NCI-H345 treated with DMSO at 0.1 percent for 48 hours (cell line): ENCODE measurements at regions not wholly inside any gene's neighbourhood (a gene's known extent, or its start where the extent isn't known, plus 50 kb on each side); places are given as distances from the start of the nearest gene placed in this dataset.

ENCODE experiments used
- DNase-seq: peaks from one replicate; lab custom pipeline; 2025; ENCODE audit not compliant: unreplicated experiment; lab: John Stamatoyannopoulos, UW

GRCh38 chr11:134552749-134553148, 140.7 kb upstream of the B3GAT1 start:
- DNase-seq: no peak

- DNase-seq: no peak
These were observed 133.5 kb upstream of the B3GAT1 start for GRCh38 chr11:134545521-134545920.

GRCh38 chr11:134544095-134544815, 132.2 kb upstream of the B3GAT1 start:
- DNase-seq: no peak

GRCh38 chr11:134543645-134544044, 131.6 kb upstream of the B3GAT1 start:
- DNase-seq: no peak

GRCh38 chr11:134543241-134543640, 131.2 kb upstream of the B3GAT1 start:
- no peak for DNase-seq

GRCh38 chr11:134542401-134543165, 130.5 kb upstream of the B3GAT1 start:
- DNase-seq: no peak

- DNase-seq: no peak
These were observed 129.9 kb upstream of the B3GAT1 start for GRCh38 chr11:134541951-134542350.

GRCh38 chr11:134541355-134541754, 129.3 kb upstream of the B3GAT1 start:
- DNase-seq: no peak

- no peak for DNase-seq
These were observed 127.2 kb upstream of the B3GAT1 start for GRCh38 chr11:134539285-134539684.

GRCh38 chr11:134538742-134539141, 126.7 kb upstream of the B3GAT1 start:
- DNase-seq: no peak

- DNase-seq: no peak
These were observed 125.9 kb upstream of the B3GAT1 start for GRCh38 chr11:134537941-134538340.

- DNase-seq: no peak
These were observed 125.3 kb upstream of the B3GAT1 start for GRCh38 chr11:134537296-134537695.

- DNase-seq: no peak
These were observed 124.6 kb upstream of the B3GAT1 start for GRCh38 chr11:134536677-134537076.

GRCh38 chr11:134536219-134536618, 124.2 kb upstream of the B3GAT1 start:
- no peak for DNase-seq

- DNase-seq: no peak
These were observed 123.3 kb upstream of the B3GAT1 start for GRCh38 chr11:134535029-134536025.

- DNase-seq: no peak
These were observed 121.5 kb upstream of the B3GAT1 start for GRCh38 chr11:134533511-134533910.

GRCh38 chr11:134532921-134533421, 120.9 kb upstream of the B3GAT1 start:
- no peak for DNase-seq

GRCh38 chr11:134532131-134532920, 120.3 kb upstream of the B3GAT1 start:
- no peak for DNase-seq

- no peak for DNase-seq
These were observed 119.5 kb upstream of the B3GAT1 start for GRCh38 chr11:134531327-134532130.
